ENCODE measurements at regions not wholly inside any gene's neighbourhood (a gene's known extent, or its start where the extent isn't known, plus 50 kb on each side); places are given as distances from the start of the nearest gene placed in this dataset.

DNA sequence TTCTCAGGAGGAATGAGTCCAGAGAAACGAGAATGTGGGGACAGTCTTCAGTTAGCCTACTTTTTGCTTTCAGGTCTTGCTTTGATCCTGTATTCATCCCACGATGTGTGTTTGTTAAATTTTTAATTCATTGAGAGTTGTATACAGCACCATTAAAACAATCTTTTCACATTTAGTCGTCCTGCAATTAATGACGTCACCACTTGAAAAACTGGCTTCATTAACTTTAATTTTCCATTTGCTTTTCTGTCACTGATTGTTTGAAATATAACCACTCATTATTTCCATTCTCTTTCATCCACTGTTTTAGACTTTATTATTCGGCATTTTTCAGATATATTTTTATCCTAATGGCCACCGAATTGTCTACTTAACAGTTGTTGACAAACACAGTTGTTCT is 146.9 kb downstream of the TFEC start:
- TF ChIP-seq CTCF (conservative IDR thresholded peaks at IDR 0.05; ENCODE audit: low read depth, low read length) (no peak), EZH2 (IDR thresholded peaks at IDR 0.05; ENCODE audit: borderline replicate concordance, low read depth, low read length, poor library complexity, severe bottlenecking) (no peak)
- H3K4me3 ChIP-seq (ENCODE audit: low read depth, low read length, poor library complexity, severe bottlenecking): no peak overlapping the region
- intact Hi-C loops (cut with micrococcal nuclease; ENCODE audit: unreplicated experiment): no loop called here
- H3K36me3 ChIP-seq (ENCODE audit: insufficient read depth, low read length, poor library complexity, severe bottlenecking): no peaks in the 10 kb centered on the region
- no TSS peak for BruUV-seq (replicated peaks)
- peaks cover 8% of the 10 kb centered on the region for H3K27me3 ChIP-seq (replicated peaks; ENCODE audit: insufficient read depth, low read depth, low read length, poor library complexity)
- ChIA-PET CTCF (no interaction called here), POLR2A (ENCODE audit: low non-redundant PET) (no interaction called here)
- H3K9me3 ChIP-seq (ENCODE audit: low read depth, low read length, poor library complexity, severe bottlenecking): no peaks in the 10 kb centered on the region
- H3K4me1 ChIP-seq (ENCODE audit: insufficient read depth, low read length, poor library complexity, severe bottlenecking): no peaks in the 10 kb centered on the region
- no peak for DNase-seq (ENCODE audit: low spot score)
- no peak overlapping the region for H3K27ac ChIP-seq (ENCODE audit: low read depth, low read length, poor library complexity, severe bottlenecking)

- Histone ChIP-seq H3K27me3 (replicated peaks; ENCODE audit: insufficient read depth, low read depth, low read length, poor library complexity) (peaks cover 21% of the 10 kb centered on the region), H3K27ac (ENCODE audit: low read depth, low read length, poor library complexity, severe bottlenecking) (no peak overlapping the region), H3K4me1 (ENCODE audit: insufficient read depth, low read length, poor library complexity, severe bottlenecking) (no peaks in the 10 kb centered on the region), H3K36me3 (ENCODE audit: insufficient read depth, low read length, poor library complexity, severe bottlenecking) (no peaks in the 10 kb centered on the region), H3K9me3 (ENCODE audit: low read depth, low read length, poor library complexity, severe bottlenecking) (no peaks in the 10 kb centered on the region), H3K4me3 (ENCODE audit: low read depth, low read length, poor library complexity, severe bottlenecking) (no peak overlapping the region)
- CTCF ChIA-PET: no interaction called here
- intact Hi-C loops (cut with micrococcal nuclease; ENCODE audit: unreplicated experiment): loop anchor here (1.0 kb wide), 1 partner anchor 21 kb away; no protein-coding TSS in a partner anchor
- no TSS peak for BruUV-seq (replicated peaks)
- TF ChIP-seq EZH2 (IDR thresholded peaks at IDR 0.05; ENCODE audit: borderline replicate concordance, low read depth, low read length, poor library complexity, severe bottlenecking): no peak
- TF ChIP-seq CTCF (conservative IDR thresholded peaks at IDR 0.05; ENCODE audit: low read depth, low read length): no peak
- no peak for DNase-seq (ENCODE audit: low spot score)
- POLR2A ChIA-PET (ENCODE audit: low non-redundant PET): no interaction called here
These were observed 149.1 kb downstream of the TFEC start for GRCh38 chr7:115881476-115881875.

GRCh38 chr7:115879171-115879570 is 151.4 kb downstream of the TFEC start:
- Histone ChIP-seq H3K9me3 (ENCODE audit: low read depth, low read length, poor library complexity, severe bottlenecking) (no peaks in the 10 kb centered on the region), H3K4me3 (ENCODE audit: low read depth, low read length, poor library complexity, severe bottlenecking) (no peak overlapping the region), H3K27me3 (replicated peaks; ENCODE audit: insufficient read depth, low read depth, low read length, poor library complexity) (peaks cover 26% of the 10 kb centered on the region), H3K27ac (ENCODE audit: low read depth, low read length, poor library complexity, severe bottlenecking) (no peak overlapping the region), H3K4me1 (ENCODE audit: insufficient read depth, low read length, poor library complexity, severe bottlenecking) (no peaks in the 10 kb centered on the region), H3K36me3 (ENCODE audit: insufficient read depth, low read length, poor library complexity, severe bottlenecking) (no peaks in the 10 kb centered on the region)
- ChIA-PET CTCF (no interaction called here), POLR2A (ENCODE audit: low non-redundant PET) (no interaction called here)
- intact Hi-C loops (cut with micrococcal nuclease; ENCODE audit: unreplicated experiment): no loop called here
- TF ChIP-seq CTCF (conservative IDR thresholded peaks at IDR 0.05; ENCODE audit: low read depth, low read length): no peak
- no peak for TF ChIP-seq EZH2 (IDR thresholded peaks at IDR 0.05; ENCODE audit: borderline replicate concordance, low read depth, low read length, poor library complexity, severe bottlenecking)
- BruUV-seq (replicated peaks): no TSS peak
- no peak for DNase-seq (ENCODE audit: low spot score)

Measured in A673 (cell line).